Neural cell (in vitro differentiated cells): ENCODE measurements at regions not wholly inside any gene's neighbourhood (a gene's known extent, or its start where the extent isn't known, plus 50 kb on each side); places are given as distances from the start of the nearest gene placed in this dataset.
"Not testable (repeated sequence)": the region's sequence is repeated elsewhere in the genome, so short reads cannot be mapped to it uniquely, and the experiment has no call there.

Experiments
- EZH2 ChIP-seq: fragments of 200-600, 300-800 bp; shearing (Covaris generic), sonication (generic); IDR thresholded peaks from 2 replicates; pipeline ENCODE4 v1.6.1; 2014; ENCODE audit warnings: antibody characterized with exemption, low read length, borderline replicate concordance, mild to moderate bottlenecking; ENCODE audit not compliant: insufficient read depth, poor library complexity, severe bottlenecking
- POLR2AphosphoS5 ChIP-seq: IDR thresholded peaks from 2 replicates; pipeline ENCODE4 v1.6.1; 2012
- RAD21 ChIP-seq: fragments of 450-650 bp; conservative IDR thresholded peaks from 2 replicates; pipeline ENCODE4 v1.6.1; 2014; ENCODE audit warnings: antibody characterized with exemption, mild to moderate bottlenecking, moderate library complexity
- SMC3 ChIP-seq: fragments of 450-650 bp; conservative IDR thresholded peaks from 2 replicates; pipeline ENCODE4 v1.6.1; 2014; ENCODE audit warnings: antibody characterized with exemption, mild to moderate bottlenecking, moderate library complexity; ENCODE audit not compliant: poor library complexity
- TAF1 ChIP-seq: IDR thresholded peaks from 2 replicates; pipeline ENCODE4 v1.6.1; 2012; ENCODE audit warnings: low read depth
- TF ChIP-seq, protein P1 (sequence below): fragments of 450-650 bp; IDR thresholded peaks from 2 replicates; pipeline ENCODE4 v1.5.1; 2014; ENCODE audit warnings: antibody characterized with exemption, mild to moderate bottlenecking, moderate library complexity; ENCODE audit not compliant: poor library complexity, severe bottlenecking
- TF ChIP-seq, protein P2 (sequence below): IDR thresholded peaks from 2 replicates; pipeline ENCODE4 v1.6.1; 2012; ENCODE audit warnings: borderline replicate concordance

DNA sequence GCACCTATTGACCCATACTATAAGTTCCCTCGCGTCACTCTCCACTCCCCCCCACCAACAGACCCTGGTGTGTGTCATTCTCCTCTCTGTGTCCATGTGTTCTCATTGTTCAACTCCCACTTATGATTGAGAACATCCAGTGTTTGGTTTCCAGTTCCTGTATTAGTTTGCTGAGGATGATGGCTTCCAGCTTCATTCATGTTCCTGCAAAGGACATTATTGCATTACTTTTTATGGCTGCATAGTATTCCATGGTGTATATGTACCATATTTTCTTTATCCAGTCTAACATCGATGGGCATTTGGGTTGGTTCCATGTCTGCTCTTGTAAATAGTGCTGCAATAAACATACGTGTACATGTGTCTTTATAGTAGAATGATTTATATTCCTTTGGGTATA lies 709.6 kb upstream of the ZNF608 start:
- TF ChIP-seq, protein P1, sequence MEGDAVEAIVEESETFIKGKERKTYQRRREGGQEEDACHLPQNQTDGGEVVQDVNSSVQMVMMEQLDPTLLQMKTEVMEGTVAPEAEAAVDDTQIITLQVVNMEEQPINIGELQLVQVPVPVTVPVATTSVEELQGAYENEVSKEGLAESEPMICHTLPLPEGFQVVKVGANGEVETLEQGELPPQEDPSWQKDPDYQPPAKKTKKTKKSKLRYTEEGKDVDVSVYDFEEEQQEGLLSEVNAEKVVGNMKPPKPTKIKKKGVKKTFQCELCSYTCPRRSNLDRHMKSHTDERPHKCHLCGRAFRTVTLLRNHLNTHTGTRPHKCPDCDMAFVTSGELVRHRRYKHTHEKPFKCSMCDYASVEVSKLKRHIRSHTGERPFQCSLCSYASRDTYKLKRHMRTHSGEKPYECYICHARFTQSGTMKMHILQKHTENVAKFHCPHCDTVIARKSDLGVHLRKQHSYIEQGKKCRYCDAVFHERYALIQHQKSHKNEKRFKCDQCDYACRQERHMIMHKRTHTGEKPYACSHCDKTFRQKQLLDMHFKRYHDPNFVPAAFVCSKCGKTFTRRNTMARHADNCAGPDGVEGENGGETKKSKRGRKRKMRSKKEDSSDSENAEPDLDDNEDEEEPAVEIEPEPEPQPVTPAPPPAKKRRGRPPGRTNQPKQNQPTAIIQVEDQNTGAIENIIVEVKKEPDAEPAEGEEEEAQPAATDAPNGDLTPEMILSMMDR: not testable (repeated sequence)
- TF ChIP-seq, protein P2, sequence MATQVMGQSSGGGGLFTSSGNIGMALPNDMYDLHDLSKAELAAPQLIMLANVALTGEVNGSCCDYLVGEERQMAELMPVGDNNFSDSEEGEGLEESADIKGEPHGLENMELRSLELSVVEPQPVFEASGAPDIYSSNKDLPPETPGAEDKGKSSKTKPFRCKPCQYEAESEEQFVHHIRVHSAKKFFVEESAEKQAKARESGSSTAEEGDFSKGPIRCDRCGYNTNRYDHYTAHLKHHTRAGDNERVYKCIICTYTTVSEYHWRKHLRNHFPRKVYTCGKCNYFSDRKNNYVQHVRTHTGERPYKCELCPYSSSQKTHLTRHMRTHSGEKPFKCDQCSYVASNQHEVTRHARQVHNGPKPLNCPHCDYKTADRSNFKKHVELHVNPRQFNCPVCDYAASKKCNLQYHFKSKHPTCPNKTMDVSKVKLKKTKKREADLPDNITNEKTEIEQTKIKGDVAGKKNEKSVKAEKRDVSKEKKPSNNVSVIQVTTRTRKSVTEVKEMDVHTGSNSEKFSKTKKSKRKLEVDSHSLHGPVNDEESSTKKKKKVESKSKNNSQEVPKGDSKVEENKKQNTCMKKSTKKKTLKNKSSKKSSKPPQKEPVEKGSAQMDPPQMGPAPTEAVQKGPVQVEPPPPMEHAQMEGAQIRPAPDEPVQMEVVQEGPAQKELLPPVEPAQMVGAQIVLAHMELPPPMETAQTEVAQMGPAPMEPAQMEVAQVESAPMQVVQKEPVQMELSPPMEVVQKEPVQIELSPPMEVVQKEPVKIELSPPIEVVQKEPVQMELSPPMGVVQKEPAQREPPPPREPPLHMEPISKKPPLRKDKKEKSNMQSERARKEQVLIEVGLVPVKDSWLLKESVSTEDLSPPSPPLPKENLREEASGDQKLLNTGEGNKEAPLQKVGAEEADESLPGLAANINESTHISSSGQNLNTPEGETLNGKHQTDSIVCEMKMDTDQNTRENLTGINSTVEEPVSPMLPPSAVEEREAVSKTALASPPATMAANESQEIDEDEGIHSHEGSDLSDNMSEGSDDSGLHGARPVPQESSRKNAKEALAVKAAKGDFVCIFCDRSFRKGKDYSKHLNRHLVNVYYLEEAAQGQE: not testable (repeated sequence)
- TF ChIP-seq EZH2, TAF1, RAD21, SMC3, POLR2AphosphoS5: not testable (repeated sequence)
